ENCODE measurements at regions not wholly inside any gene's neighbourhood (a gene's known extent, or its start where the extent isn't known, plus 50 kb on each side); places are given as distances from the start of the nearest gene placed in this dataset.

GRCh38 chr5:135276151-135276550, 122.9 kb downstream of the MACROH2A1 start:
- no peaks in the 10 kb centered on the region for H3K23me2 ChIP-seq (ENCODE audit: insufficient read length, low read depth, low read length, poor library complexity, severe bottlenecking)
- no peak overlapping the region for H3K4me3 Mint-ChIP-seq
- no peak for DNase-seq
- no peak overlapping the region for H3K18ac ChIP-seq (ENCODE audit: insufficient read length, low read depth, low read length)
- H3K4me1 Mint-ChIP-seq, result peaks cover 6 to 9% of the 10 kb centered on the region in 2 experiments; a peak in 2 of 4 replicates
- H4K20me1 ChIP-seq (ENCODE audit: control insufficient read depth, insufficient read depth, insufficient read length), result no peaks in the 10 kb centered on the region
- no peak overlapping the region for H4K91ac ChIP-seq (ENCODE audit: insufficient read length, low read depth, low read length)
- H3K79me1 ChIP-seq (ENCODE audit: insufficient read depth, low read depth, low read length, poor library complexity, severe bottlenecking), result no peaks in the 10 kb centered on the region
- TF ChIP-seq CTCF (conservative IDR thresholded peaks at IDR 0.05), result no peak
- H2BK5ac ChIP-seq (ENCODE audit: insufficient read length, low read length), result no peak overlapping the region
- H3K27ac ChIP-seq (ENCODE audit: insufficient read length, low read depth, low read length), result no peak overlapping the region
- H2AFZ ChIP-seq (ENCODE audit: low read length), result no peak overlapping the region
- no peak overlapping the region for H3K23ac ChIP-seq (ENCODE audit: insufficient read length, low read depth, low read length)
- no peak overlapping the region for H3T11ph ChIP-seq (ENCODE audit: low read length)
- no peak overlapping the region for H3K14ac ChIP-seq (ENCODE audit: insufficient read depth, low read length)
- no peak overlapping the region for H2BK120ac ChIP-seq (ENCODE audit: low read depth, low read length, poor library complexity, severe bottlenecking)
- H3K56ac ChIP-seq (ENCODE audit: insufficient read length, low read depth, low read length), result no peak overlapping the region
- peaks cover 0 to 2% of the 10 kb centered on the region in 2 experiments; a peak in 1 of 5 replicates for H3K9me3 Mint-ChIP-seq
- H3K27me3 Mint-ChIP-seq (ENCODE audit: low read depth), result peaks cover 44% of the 10 kb centered on the region
- H3K4me2 ChIP-seq (ENCODE audit: insufficient read depth, insufficient read length, low read length), result no peak overlapping the region
- no peaks in the 10 kb centered on the region for H3K4me1 ChIP-seq (ENCODE audit: insufficient read depth, low read length)
- H2BK12ac ChIP-seq (ENCODE audit: insufficient read length, low read depth, low read length), result no peak overlapping the region
- no peaks in the 10 kb centered on the region for H3K79me2 ChIP-seq (ENCODE audit: insufficient read depth, low read length)
- H2AK5ac ChIP-seq (ENCODE audit: insufficient read length, low read length), result no peak overlapping the region
- H3K36me3 Mint-ChIP-seq (ENCODE audit: insufficient read depth in 1 of 3, low read depth in 3 of 3), result no peaks in the 10 kb centered on the region
- H2BK15ac ChIP-seq (ENCODE audit: low read depth, low read length), result no peak overlapping the region
- no peaks in the 10 kb centered on the region for H3K9me3 ChIP-seq (ENCODE audit: control insufficient read depth, low read depth, low read length)
- H3K27me3 ChIP-seq (ENCODE audit: insufficient read depth, low read length), result no peaks in the 10 kb centered on the region
- WGBS (ENCODE audit: extremely low coverage, insufficient read length, low lambda C conversion rate), result no CpG with 5 or more reads among the region's 6 CpGs
- H3K4ac ChIP-seq (ENCODE audit: low read depth, low read length), result no peak overlapping the region
- no peak overlapping the region for H3K27ac Mint-ChIP-seq
- no peak overlapping the region for H3K9ac ChIP-seq (ENCODE audit: extremely low read depth, insufficient read length, low read length)
- no peak overlapping the region for H2BK20ac ChIP-seq (ENCODE audit: low read depth, low read length, poor library complexity, severe bottlenecking)
- H4K5ac ChIP-seq (ENCODE audit: insufficient read length, low read depth, low read length), result no peak overlapping the region
- H4K8ac ChIP-seq (replicated peaks; ENCODE audit: insufficient read length, low read depth, low read length), result no peak overlapping the region
